NCI-H1417 treated with DMSO at 0.1 percent for 48 hours (cell line): ENCODE measurements at regions not wholly inside any gene's neighbourhood (a gene's known extent, or its start where the extent isn't known, plus 50 kb on each side); places are given as distances from the start of the nearest gene placed in this dataset.
"Not testable (repeated sequence)": the region's sequence is repeated elsewhere in the genome, so short reads cannot be mapped to it uniquely, and the experiment has no call there.

Experiments used
- DNase-seq: peaks from one replicate; lab custom pipeline; 2025; lab: John Stamatoyannopoulos, UW

DNA sequence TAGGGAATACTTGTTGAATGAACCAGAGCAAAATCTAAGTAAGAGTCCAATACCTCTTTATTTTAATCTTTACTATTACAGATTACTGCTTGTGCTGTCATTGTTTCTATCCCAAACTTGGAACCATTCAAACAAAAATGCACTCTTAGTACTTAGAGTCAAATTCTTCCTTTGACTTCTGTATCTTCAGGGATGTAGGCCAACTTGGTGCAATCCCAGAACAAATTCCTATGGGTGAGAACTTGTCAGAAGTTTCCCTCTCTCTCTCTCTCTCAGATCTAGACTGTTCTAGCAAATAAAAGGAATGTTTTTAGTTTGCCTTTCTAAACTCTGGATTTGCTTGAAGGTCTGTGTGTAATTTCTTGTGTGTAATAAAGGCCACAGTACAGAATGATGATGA, 329.0 kb upstream of the TMTC4 start:
- no peak for DNase-seq

GRCh38 chr13:100989392-100989791, 314.8 kb upstream of the TMTC4 start:
- DNase-seq: no peak

- no peak for DNase-seq
Measured at GRCh38 chr13:100988921-100989320, 314.3 kb upstream of the TMTC4 start.

DNA sequence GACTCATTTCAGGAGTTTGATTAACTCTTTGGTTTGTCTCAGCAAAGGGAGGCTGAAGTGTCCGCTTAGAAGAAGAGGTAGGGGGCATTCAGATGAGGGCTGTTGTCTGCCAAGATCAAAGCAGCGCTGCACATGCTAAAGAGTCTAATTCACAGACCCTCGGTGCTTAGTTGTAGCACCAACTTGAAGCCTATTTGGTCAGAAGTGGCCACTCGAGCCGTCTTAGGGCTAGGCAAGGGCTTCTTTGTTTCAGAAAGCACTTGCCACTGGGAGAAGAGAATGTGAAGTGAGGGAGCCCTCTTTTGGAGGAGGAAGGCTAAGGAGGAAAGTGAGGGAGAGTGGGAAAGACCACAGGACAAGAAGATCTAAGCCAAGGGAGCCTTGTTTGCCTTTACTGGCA, 313.4 kb upstream of the TMTC4 start:
- no peak for DNase-seq

- no peak for DNase-seq
Measured at GRCh38 chr13:100986571-100986970, 312.0 kb upstream of the TMTC4 start.

DNA sequence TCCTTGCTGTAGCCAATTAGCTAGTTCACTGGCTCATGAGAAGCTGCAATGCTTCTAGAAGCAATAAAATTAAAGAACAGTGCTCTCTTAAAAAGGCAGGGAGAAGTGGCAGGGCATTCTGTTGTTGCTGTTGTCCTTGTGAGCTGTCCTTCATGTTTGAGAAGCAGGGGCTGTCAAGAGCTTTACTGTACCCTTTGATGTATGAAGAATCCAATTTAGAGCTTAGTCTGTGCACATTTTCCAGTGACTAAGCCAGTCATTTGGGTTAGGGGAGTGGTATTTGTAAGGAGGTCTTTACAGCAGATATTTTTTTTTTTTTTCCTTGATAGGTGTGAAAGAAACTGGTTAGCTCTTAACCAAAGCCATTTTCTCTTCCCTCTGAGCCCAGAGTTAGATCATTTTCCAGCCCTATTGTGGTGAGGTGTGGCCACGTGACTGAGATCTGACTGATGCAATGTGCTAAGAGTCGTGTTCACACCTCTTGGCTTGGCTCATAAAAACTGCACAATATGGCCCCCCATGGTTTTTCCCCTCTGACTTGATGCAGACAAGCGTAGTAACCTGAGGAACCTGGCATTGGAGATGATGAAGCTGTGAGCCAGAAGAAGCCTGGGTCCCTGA, 309.6 kb upstream of the TMTC4 start:
- no peak for DNase-seq

DNA sequence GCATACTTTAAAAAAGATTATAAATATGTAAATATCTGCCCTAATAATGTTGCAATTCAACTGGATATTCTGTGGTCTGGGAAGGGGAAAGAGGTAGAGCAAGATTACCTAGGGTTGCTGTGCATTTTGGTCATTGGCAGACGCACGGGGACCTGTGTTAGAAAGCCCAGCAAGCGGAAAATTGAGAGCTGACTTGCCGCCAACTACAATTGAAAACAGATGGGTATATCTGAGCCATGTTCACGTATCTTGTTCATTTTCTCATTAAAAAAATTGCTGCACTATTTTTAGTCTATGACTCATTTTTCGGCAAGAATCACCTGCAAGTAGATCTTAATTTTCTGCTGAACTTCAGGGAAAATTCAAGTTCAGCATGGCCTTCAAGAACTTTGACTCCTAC, 308.5 kb upstream of the TMTC4 start:
- no peak for DNase-seq

- no peak for DNase-seq
Measured at GRCh38 chr13:100980171-100980570, 305.6 kb upstream of the TMTC4 start.

- DNase-seq: no peak
Measured at GRCh38 chr13:100977841-100978240, 303.2 kb upstream of the TMTC4 start.

DNA sequence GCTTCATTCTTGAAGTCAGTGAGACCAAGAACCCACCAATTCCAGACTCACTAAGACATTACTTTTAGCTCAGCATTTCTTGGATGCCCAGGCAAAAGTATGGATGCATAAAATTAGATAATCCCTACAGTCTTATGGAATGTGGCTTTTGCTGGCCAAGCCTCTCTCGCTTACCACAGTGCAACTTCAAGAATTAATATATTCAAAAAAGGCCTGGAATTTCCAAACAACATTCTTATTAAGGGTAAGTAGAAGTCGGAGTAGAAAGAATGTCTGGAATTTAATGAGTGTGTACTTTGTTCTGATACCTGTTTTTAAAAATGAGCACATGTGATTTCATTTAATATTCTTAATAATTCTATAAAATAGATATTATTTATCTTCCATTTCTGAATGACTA, 302.4 kb upstream of the TMTC4 start:
- no peak for DNase-seq

GRCh38 chr13:100975666-100976065, 301.1 kb upstream of the TMTC4 start:
- not testable (repeated sequence) for DNase-seq

GRCh38 chr13:100962585-100962984, 288.0 kb upstream of the TMTC4 start:
- DNase-seq: no peak

DNA sequence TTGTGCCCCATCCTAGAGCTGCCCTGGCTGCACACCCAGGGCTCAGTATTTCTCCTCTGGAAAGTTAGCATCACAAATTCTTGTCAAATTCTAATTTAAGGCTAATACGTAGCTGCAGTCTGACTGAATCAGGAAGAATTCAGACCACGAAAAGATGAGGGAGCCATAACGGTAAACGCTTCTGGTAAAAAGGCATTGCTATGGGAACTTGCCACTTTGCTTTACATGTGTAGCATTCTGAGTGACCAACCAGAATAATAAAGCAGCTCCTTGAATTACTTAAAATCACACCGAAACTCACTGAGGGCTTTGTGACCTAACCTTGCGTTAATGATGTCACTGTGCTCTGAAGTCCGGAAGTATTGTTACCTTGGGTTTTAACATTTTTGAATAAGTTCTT, 286.6 kb upstream of the TMTC4 start:
- no peak for DNase-seq

GRCh38 chr13:100958831-100959230, 284.2 kb upstream of the TMTC4 start:
- no peak for DNase-seq

GRCh38 chr13:100957741-100958140, 283.1 kb upstream of the TMTC4 start:
- DNase-seq: no peak

DNA sequence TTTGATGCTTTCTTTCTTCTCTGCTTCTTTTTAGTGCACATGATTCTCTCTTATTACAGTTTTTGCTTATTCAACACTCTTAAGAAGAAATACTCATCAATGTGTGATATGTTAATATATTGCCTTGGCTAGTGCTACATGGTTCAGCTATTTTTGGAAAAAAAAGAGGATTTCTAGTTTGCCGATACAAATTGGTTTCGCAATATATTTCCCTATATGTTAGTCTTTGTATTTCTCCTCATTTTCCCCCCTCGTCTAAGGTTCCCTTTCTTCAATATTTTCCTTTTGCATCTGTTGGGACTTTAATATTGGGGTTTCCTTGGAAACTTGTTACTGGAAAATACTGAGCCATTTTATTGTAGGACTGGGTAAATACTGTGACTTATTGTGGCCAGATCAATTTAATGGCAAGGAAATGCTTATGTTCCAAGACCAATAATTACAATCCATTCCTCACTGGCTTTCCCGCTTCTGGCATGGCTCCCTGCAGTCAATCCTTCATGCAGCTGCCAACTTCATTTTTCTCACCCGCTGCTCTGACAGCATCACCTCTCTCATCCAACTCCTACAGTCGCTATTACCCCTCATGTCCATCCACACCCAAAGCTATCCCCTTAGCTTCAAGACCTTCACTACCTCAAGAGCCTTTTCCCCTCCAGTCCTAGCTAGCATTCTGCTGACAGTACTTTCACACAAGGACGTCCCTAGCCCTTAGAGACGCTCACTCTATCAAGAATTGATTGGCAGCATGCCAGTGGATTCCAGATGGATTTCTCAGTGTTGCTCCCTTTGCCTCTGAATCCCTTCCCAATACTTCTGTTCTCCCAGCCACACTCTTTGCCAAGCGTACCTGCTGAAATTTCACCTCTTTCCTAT, 280.1 kb upstream of the TMTC4 start:
- peak; percentile 42 for DNase-seq

- no peak for DNase-seq
Measured at GRCh38 chr13:100951016-100951415, 276.4 kb upstream of the TMTC4 start.

GRCh38 chr13:100948937-100949336, 274.3 kb upstream of the TMTC4 start:
- not testable (repeated sequence) for DNase-seq

GRCh38 chr13:100946588-100946987, 272.0 kb upstream of the TMTC4 start:
- no peak for DNase-seq

- no peak for DNase-seq
Measured at GRCh38 chr13:100944791-100945345, 270.3 kb upstream of the TMTC4 start.

- DNase-seq: no peak
Measured at GRCh38 chr13:100942742-100943141, 268.1 kb upstream of the TMTC4 start.

DNA sequence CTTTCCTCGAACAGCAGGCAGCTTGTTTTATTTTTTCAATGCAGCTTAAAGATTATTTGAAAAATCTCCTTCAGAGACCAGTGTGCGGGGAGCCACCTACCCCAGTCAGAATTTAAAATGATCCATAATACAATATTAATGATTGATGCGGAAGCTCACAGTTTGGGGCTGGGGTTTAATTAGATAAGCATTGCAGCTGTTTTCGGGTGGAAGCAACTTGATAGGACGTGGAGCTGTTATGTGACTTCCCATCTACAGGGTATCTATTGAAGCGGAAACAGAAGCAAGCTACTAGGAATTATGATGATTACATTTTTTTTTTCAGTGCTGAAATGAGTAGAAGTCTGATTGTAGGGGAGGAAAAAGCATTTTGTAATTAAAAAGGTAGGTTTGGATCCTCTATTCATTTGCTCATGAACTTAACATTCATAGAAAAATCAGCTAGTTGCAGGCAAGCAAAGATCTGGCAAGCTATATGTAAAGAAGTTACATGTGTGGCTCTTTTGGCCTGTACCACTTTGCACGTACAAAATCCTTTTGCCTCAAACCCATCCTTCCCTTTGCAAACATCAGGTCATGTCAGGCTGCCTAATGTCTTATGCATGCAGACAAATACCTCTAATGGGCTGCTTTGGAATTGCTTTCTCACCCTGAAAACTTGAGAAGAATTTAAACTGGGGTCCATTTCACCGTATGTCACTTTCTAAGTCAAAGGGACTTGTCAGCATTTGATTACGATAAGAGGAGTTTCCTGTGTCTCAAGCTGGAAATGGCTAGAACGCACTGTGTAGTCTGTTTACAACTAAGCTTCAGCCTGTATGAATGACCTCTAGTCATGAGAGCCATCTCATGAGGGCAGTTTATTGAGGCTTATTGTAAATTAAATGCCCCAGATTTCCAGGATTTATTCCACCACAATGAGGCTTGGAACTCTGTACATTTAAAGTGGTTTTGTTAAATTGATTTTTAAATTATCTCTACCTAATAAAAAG, 267.1 kb upstream of the TMTC4 start:
- DNase-seq: no peak
